ENCODE measurements at regions not wholly inside any gene's neighbourhood (a gene's known extent, or its start where the extent isn't known, plus 50 kb on each side); places are given as distances from the start of the nearest gene placed in this dataset.

DNA sequence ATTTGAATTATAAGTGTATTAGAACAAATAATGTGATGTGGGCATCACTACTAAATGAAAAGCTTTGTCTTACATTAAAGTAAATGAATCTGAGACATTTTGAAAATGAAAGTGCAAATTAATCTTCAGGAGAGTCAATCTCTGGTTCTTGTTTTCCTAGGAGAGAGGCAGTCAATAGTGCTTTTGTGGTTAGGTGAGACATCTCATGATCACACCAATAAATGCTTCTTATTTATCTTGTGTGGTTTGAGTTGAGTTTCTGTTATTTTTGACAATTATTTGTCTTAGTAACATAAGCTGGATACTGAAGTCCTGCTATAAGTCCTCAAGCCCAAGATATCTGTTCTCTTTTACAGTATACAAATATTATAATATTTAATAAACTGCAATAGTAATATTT lies 1378.0 kb upstream of the PCDH9 start:
- Mint-ChIP-seq H3K4me3 (ENCODE audit: unreplicated experiment) (no peak overlapping the region), H3K27me3 (ENCODE audit: insufficient read depth, unreplicated experiment) (no peaks in the 10 kb centered on the region)

DNA sequence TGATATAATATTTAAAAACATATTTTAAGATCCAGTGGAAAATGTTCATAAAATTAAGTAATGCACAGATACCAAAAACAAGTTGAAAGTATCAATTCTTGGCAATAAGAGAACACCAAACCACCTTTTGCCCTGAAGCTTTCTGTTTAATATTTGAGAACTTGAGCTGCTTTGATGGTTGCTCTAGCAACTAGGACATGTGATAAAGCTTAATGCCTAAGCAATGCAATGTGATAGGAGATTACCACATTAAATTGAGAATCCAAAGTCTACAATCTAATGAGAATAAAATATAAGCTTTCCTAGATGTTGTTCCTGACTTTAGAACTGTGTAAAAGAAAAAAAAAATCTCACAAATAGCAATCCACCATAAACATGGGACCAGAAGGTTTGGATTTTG lies 1367.5 kb upstream of the PCDH9 start:
- POLR2A ChIA-PET, result no interaction called here
- Mint-ChIP-seq H3K27me3 (ENCODE audit: insufficient read depth, unreplicated experiment) (no peaks in the 10 kb centered on the region), H3K27ac (ENCODE audit: unreplicated experiment) (no peak overlapping the region), H3K36me3 (ENCODE audit: insufficient read depth, unreplicated experiment) (no peaks in the 10 kb centered on the region), H3K4me3 (ENCODE audit: unreplicated experiment) (no peak overlapping the region), H3K9me3 (ENCODE audit: unreplicated experiment) (no peaks in the 10 kb centered on the region), H3K4me1 (ENCODE audit: low read depth, unreplicated experiment) (no peaks in the 10 kb centered on the region)
- H3K4me3 ChIP-seq (ENCODE audit: low read depth, low read length), result no peak overlapping the region
- TF ChIP-seq, protein P1, sequence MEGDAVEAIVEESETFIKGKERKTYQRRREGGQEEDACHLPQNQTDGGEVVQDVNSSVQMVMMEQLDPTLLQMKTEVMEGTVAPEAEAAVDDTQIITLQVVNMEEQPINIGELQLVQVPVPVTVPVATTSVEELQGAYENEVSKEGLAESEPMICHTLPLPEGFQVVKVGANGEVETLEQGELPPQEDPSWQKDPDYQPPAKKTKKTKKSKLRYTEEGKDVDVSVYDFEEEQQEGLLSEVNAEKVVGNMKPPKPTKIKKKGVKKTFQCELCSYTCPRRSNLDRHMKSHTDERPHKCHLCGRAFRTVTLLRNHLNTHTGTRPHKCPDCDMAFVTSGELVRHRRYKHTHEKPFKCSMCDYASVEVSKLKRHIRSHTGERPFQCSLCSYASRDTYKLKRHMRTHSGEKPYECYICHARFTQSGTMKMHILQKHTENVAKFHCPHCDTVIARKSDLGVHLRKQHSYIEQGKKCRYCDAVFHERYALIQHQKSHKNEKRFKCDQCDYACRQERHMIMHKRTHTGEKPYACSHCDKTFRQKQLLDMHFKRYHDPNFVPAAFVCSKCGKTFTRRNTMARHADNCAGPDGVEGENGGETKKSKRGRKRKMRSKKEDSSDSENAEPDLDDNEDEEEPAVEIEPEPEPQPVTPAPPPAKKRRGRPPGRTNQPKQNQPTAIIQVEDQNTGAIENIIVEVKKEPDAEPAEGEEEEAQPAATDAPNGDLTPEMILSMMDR (IDR thresholded peaks at IDR 0.05; ENCODE audit: insufficient read depth in 1 of 2, low read depth in 1 of 2, low read length in 1 of 2, severe bottlenecking in 1 of 2, unreplicated experiment in 1 of 2), result no peak
- H3K36me3 ChIP-seq (ENCODE audit: control insufficient read depth, insufficient read depth, low read length), result no peaks in the 10 kb centered on the region
- H3K4me1 ChIP-seq, result no peaks in the 10 kb centered on the region
- CTCF ChIA-PET, result no interaction called here
- intact Hi-C loops (cut with micrococcal nuclease; ENCODE audit: unreplicated experiment), result no loop called here
- no peak for DNase-seq
- no TSS peak for BruUV-seq (replicated peaks)
- H3K27me3 ChIP-seq (replicated peaks; ENCODE audit: control insufficient read depth, insufficient read depth, low read length), result no peaks in the 10 kb centered on the region
- H3K9me3 ChIP-seq, result no peaks in the 10 kb centered on the region

More for the DNA sequence above, 1378.0 kb upstream of the PCDH9 start:
- POLR2A ChIA-PET, result no interaction called here
- H3K36me3 ChIP-seq (ENCODE audit: control insufficient read depth, insufficient read depth, low read length), result no peaks in the 10 kb centered on the region
- no peak overlapping the region for H3K4me3 ChIP-seq (ENCODE audit: low read depth, low read length)
- Mint-ChIP-seq H3K36me3 (ENCODE audit: insufficient read depth, unreplicated experiment) (no peaks in the 10 kb centered on the region), H3K9me3 (ENCODE audit: unreplicated experiment) (peaks cover 9% of the 10 kb centered on the region), H3K4me1 (ENCODE audit: low read depth, unreplicated experiment) (no peaks in the 10 kb centered on the region), H3K27ac (ENCODE audit: unreplicated experiment) (no peak overlapping the region)
- intact Hi-C loops (cut with micrococcal nuclease; ENCODE audit: unreplicated experiment), result no loop called here
- no peak for DNase-seq
- no peaks in the 10 kb centered on the region for H3K4me1 ChIP-seq
- BruUV-seq (replicated peaks), result no TSS peak
- no peaks in the 10 kb centered on the region for H3K27me3 ChIP-seq (replicated peaks; ENCODE audit: control insufficient read depth, insufficient read depth, low read length)
- CTCF ChIA-PET, result no interaction called here
- TF ChIP-seq, protein P1 (IDR thresholded peaks at IDR 0.05; ENCODE audit: insufficient read depth in 1 of 2, low read depth in 1 of 2, low read length in 1 of 2, severe bottlenecking in 1 of 2, unreplicated experiment in 1 of 2), result no peak
- H3K9me3 ChIP-seq, result no peaks in the 10 kb centered on the region

DNA sequence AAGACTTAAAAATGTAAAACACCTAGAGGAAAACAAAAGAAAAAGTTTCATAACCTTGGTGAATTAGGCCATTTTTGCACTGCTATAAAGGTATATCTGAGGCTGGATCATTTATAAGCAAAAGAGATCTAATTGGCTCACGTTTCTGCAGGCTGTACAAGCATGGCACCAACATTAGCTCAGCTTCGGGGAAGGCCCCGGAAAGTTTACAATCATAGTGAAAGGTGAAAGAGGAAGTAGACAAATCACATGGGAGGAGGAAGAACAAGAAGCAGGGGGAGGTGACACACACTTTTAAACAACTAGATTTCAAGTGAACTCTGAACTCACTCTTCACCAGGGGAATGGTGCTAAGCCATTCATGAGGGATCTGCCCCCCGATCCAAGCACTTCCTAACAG lies 1358.5 kb upstream of the PCDH9 start:
- Mint-ChIP-seq H3K4me3 (ENCODE audit: unreplicated experiment) (no peak overlapping the region), H3K9me3 (ENCODE audit: unreplicated experiment) (no peaks in the 10 kb centered on the region), H3K4me1 (ENCODE audit: low read depth, unreplicated experiment) (no peaks in the 10 kb centered on the region), H3K27ac (ENCODE audit: unreplicated experiment) (no peak overlapping the region), H3K36me3 (ENCODE audit: insufficient read depth, unreplicated experiment) (no peaks in the 10 kb centered on the region), H3K27me3 (ENCODE audit: insufficient read depth, unreplicated experiment) (no peaks in the 10 kb centered on the region)
- intact Hi-C loops (cut with micrococcal nuclease; ENCODE audit: unreplicated experiment), result no loop called here
- POLR2A ChIA-PET, result no interaction called here
- Histone ChIP-seq H3K36me3 (ENCODE audit: control insufficient read depth, insufficient read depth, low read length) (no peaks in the 10 kb centered on the region), H3K4me1 (no peaks in the 10 kb centered on the region), H3K9me3 (no peaks in the 10 kb centered on the region), H3K4me3 (ENCODE audit: low read depth, low read length) (no peak overlapping the region), H3K27me3 (replicated peaks; ENCODE audit: control insufficient read depth, insufficient read depth, low read length) (no peaks in the 10 kb centered on the region)
- no TSS peak for BruUV-seq (replicated peaks)
- no peak for DNase-seq
- TF ChIP-seq, protein P1 (IDR thresholded peaks at IDR 0.05; ENCODE audit: insufficient read depth in 1 of 2, low read depth in 1 of 2, low read length in 1 of 2, severe bottlenecking in 1 of 2, unreplicated experiment in 1 of 2), result no peak
- CTCF ChIA-PET, result no interaction called here

Measured in Caco-2 (cell line).